Type B pancreatic cell (in vitro differentiated cells): ENCODE measurements at regions not wholly inside any gene's neighbourhood (a gene's known extent, or its start where the extent isn't known, plus 50 kb on each side); places are given as distances from the start of the nearest gene placed in this dataset.

ENCODE experiments used
- DNase-seq: peaks from one replicate; pipeline ENCODE4 v3.0.0; 2021; ENCODE audit warnings: mixed read lengths; ENCODE audit not compliant: unreplicated experiment; ENCODE audit errors: extremely low spot score
- H3K27ac Mint-ChIP-seq: 2 replicates; pipeline ENCODE4 v1.8.0; 2021; ENCODE audit warnings: mild to moderate bottlenecking, mixed read lengths
- H3K27me3 Mint-ChIP-seq: 2 replicates; pipeline ENCODE4 v1.8.0; 2021; ENCODE audit warnings: mixed read lengths
- H3K36me3 Mint-ChIP-seq: 2 replicates; pipeline ENCODE4 v1.8.0; 2021; ENCODE audit warnings: mixed read lengths
- H3K4me1 Mint-ChIP-seq: one replicate; pipeline ENCODE4 v1.8.0; 2021; ENCODE audit warnings: mixed read lengths; ENCODE audit not compliant: unreplicated experiment
- H3K4me3 Mint-ChIP-seq: 2 replicates; pipeline ENCODE4 v1.8.0; 2021; ENCODE audit warnings: mild to moderate bottlenecking, mixed read lengths
- H3K9me3 Mint-ChIP-seq: 2 replicates; pipeline ENCODE4 v1.8.0; 2021; ENCODE audit warnings: mixed read lengths
- TF ChIP-seq, protein P1 (sequence below): fragments of 200-600 bp; sonication (generic); conservative IDR thresholded peaks from 2 replicates; pipeline ENCODE4 v1.5.0; 2021; ENCODE audit warnings: antibody characterized with exemption, mild to moderate bottlenecking

DNA sequence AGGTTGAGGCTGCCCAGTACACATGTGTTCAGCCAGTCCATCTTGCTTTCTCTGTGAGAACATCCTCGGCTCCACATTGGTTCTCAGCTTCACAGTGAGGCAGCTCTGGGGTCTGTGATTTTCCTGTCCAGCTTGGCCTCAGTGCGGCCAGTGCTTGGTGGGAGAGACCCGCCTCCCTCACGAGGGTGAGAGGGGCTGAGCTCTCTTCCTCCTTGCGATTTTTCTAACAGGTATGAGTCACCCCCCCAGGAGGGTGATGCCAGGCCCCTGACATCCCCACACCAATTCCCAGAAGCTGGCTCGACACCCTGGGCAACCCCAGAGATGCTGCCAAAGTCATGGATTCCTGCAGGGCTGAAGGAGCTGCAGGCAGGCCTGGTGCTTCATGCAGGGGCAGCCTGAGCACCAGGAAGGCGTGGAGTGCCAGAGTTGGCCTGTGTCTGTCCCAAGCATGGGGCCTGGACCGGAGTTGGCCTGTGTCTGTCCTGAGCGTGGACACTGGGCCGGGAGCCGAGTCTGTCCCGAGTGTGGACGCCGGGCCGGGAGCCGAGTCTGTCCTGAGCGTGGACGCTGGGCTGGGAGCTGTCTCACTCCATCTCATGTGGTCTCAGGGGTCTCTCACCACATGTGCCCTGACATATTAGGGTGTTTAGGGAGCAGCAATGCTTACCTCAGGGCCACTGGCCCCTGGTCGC, 408.6 kb upstream of the IRX4 start:
- H3K27ac Mint-ChIP-seq: no peak overlapping the region
- H3K27me3 Mint-ChIP-seq: no peaks in the 10 kb centered on the region
- no peaks in the 10 kb centered on the region for H3K36me3 Mint-ChIP-seq
- peaks cover 4% of the 10 kb centered on the region for H3K4me1 Mint-ChIP-seq
- no peak for DNase-seq
- H3K9me3 Mint-ChIP-seq: no peaks in the 10 kb centered on the region
- no peak overlapping the region for H3K4me3 Mint-ChIP-seq
- TF ChIP-seq, protein P1, sequence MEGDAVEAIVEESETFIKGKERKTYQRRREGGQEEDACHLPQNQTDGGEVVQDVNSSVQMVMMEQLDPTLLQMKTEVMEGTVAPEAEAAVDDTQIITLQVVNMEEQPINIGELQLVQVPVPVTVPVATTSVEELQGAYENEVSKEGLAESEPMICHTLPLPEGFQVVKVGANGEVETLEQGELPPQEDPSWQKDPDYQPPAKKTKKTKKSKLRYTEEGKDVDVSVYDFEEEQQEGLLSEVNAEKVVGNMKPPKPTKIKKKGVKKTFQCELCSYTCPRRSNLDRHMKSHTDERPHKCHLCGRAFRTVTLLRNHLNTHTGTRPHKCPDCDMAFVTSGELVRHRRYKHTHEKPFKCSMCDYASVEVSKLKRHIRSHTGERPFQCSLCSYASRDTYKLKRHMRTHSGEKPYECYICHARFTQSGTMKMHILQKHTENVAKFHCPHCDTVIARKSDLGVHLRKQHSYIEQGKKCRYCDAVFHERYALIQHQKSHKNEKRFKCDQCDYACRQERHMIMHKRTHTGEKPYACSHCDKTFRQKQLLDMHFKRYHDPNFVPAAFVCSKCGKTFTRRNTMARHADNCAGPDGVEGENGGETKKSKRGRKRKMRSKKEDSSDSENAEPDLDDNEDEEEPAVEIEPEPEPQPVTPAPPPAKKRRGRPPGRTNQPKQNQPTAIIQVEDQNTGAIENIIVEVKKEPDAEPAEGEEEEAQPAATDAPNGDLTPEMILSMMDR: no peak

DNA sequence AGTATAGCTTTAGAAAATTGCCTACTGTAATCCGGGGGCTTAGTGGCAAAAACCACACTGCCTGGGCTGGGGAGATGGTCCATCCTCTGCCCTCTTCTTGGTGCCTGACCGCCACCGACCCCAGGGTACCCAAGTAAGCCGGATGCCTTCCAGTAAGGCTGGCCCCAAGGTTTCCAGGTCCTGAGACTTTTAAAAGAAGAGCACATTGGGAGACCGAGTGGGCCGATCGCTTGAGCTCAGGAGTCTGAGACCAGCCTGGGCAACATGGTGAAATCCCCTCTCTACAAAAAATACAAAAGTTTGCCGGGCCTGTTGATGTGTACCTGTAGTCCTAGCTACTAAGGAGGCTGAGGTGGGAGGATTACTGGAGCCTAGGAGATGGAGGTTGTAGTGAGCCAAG, 406.7 kb upstream of the IRX4 start:
- no peak overlapping the region for H3K4me3 Mint-ChIP-seq
- no peaks in the 10 kb centered on the region for H3K4me1 Mint-ChIP-seq
- H3K9me3 Mint-ChIP-seq: no peaks in the 10 kb centered on the region
- TF ChIP-seq, protein P1: no peak
- H3K27me3 Mint-ChIP-seq: peaks cover 6% of the 10 kb centered on the region
- DNase-seq: no peak
- no peak overlapping the region for H3K27ac Mint-ChIP-seq
- no peaks in the 10 kb centered on the region for H3K36me3 Mint-ChIP-seq

DNA sequence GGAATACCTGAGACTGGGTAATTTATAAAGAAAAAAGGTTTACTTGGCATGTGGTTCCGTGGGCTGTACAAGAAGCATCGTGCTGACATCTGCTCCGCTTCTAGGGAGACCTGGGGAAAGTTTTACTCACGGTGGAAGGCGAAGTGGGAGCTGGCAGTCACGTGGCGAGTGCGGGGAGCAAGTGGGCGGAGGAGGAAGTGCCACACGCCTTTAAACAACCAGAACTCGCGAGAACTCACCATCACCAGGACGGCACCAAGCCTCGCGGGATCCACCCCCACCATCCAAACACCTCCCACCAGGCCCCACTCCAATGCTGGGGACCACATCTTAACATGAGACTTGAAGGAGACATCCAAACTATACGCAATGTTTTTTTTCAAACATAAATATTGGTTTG, 406.2 kb upstream of the IRX4 start:
- Mint-ChIP-seq H3K27ac (no peak overlapping the region), H3K36me3 (no peaks in the 10 kb centered on the region), H3K27me3 (peaks cover 6% of the 10 kb centered on the region), H3K4me3 (no peak overlapping the region), H3K4me1 (no peaks in the 10 kb centered on the region), H3K9me3 (no peaks in the 10 kb centered on the region)
- DNase-seq: no peak
- TF ChIP-seq, protein P1: no peak

DNA sequence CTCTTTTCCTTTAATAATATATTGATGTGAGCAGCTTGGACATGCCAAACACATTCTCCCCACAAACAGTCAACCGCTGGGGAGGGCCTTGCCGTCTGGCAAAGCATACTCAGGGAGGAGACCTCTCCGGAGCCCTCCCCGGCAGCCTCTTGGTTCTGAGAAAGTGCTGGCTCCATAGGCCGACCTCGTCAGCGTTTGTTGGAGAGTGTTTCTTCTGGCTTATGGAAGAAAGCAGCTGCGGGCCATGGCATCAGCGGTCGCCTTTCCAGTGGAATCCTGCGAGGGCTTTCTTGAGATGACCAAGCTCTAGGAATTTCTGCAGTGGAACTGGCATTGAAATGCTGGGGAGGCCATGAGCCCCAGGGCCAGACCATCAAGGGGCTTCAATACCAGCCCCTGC, 405.7 kb upstream of the IRX4 start:
- Mint-ChIP-seq H3K4me1 (no peaks in the 10 kb centered on the region), H3K9me3 (no peaks in the 10 kb centered on the region), H3K36me3 (no peaks in the 10 kb centered on the region), H3K4me3 (no peak overlapping the region), H3K27me3 (peaks cover 6% of the 10 kb centered on the region), H3K27ac (no peak overlapping the region)
- TF ChIP-seq, protein P1: no peak
- DNase-seq: no peak

DNA sequence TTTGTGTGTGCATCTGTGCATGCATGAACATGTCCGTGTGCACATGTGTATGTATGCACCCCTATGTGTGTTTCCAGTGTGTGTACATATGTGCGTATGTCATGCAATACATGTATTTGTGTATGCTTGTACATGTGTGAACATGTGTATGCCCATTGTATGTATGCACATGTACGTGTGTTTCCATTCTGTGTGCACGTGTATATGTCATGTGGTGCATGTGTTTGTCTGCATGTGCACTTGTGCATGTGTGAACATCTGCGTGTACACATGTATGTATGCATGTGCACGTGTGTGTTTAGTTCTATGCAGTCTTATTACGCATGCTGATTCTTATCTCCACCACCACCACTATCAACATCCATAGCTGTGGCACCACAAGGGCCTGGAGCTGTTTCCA, 403.5 kb upstream of the IRX4 start:
- H3K36me3 Mint-ChIP-seq: no peaks in the 10 kb centered on the region
- no peak overlapping the region for H3K27ac Mint-ChIP-seq
- H3K27me3 Mint-ChIP-seq: peaks cover 9% of the 10 kb centered on the region
- H3K9me3 Mint-ChIP-seq: no peaks in the 10 kb centered on the region
- TF ChIP-seq, protein P1: no peak
- H3K4me1 Mint-ChIP-seq: no peaks in the 10 kb centered on the region
- no peak for DNase-seq
- H3K4me3 Mint-ChIP-seq: no peak overlapping the region

DNA sequence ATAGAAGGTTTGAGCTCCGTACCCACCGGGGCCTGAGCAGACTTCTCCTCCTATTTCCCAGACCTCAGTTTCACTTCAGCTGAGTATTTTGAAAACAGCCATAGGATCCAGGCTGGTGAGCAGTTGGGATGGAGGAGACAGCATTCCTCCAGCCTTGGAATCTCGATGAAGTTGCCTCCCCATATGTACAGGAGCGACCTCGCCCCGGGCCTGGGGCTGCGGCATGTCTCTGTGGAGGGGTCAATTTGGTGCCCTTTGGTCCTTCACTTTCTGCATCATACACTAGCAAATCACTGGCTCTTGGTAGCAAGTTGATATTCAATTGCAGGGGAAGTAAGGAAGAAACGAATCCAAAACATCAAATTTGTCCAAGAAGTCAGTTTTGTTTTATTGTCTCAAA, 402.0 kb upstream of the IRX4 start:
- TF ChIP-seq, protein P1: no peak
- Mint-ChIP-seq H3K4me1 (no peaks in the 10 kb centered on the region), H3K4me3 (no peak overlapping the region), H3K27ac (no peak overlapping the region), H3K9me3 (no peaks in the 10 kb centered on the region), H3K27me3 (peaks cover 12% of the 10 kb centered on the region), H3K36me3 (no peaks in the 10 kb centered on the region)
- no peak for DNase-seq
